RPMI7951 (cell line): ENCODE measurements at regions not wholly inside any gene's neighbourhood (a gene's known extent, or its start where the extent isn't known, plus 50 kb on each side); places are given as distances from the start of the nearest gene placed in this dataset.
A peak's percentile ranks its signal among the peaks of the same experiment; 100 is the strongest.

Source experiments
- DNase-seq: peaks from one replicate; pipeline ENCODE4 v3.0.0-alpha.2; 2012; ENCODE audit warnings: low read depth

DNA sequence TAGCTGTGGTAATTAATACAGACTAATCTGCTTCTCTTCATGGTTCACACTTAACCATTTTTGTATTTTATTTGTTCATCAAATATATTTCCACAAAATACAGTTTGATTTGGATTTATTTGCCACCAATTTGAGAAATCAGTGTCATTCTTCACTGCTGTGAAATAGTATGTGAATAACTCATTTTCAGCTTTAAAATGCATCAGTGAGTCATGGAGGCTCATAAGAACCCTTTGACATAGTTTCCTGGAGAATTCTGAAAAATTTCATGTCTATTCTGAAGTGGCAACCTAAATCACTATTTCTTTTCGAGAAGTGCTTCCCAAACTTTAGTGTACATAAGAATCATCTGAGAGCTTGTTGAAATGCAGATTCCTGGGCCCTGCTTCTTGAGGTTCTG is 1026.7 kb upstream of the ACVR2A start:
- no peak for DNase-seq

- DNase-seq = no peak
Measured at GRCh38 chr2:146817613-146818012, 1027.2 kb upstream of the ACVR2A start.

GRCh38 chr2:146814971-146815370 is 1029.9 kb upstream of the ACVR2A start:
- no peak for DNase-seq

GRCh38 chr2:146807568-146808168 is 1037.2 kb upstream of the ACVR2A start:
- DNase-seq = peak; percentile 4

GRCh38 chr2:146806364-146807005 is 1038.3 kb upstream of the ACVR2A start:
- DNase-seq = peak; percentile 7

DNA sequence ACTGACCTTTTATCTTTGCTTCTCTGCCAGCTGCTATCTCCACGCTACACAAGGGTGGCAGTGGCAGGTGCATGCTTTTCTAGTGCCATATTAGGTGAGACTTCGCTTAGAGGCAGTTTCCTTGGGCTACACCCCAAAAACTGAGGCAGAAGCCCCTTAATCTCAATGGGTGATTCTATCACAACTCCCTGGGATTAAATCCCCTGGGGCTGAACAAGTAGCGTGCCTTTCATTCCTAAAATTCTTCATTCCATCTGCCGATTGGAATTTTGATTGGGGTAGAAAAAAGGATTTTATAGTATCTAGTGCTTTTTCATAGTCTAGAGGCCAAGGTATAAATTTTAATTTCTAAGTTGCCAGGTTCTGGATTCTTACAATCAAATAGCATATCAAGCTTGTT is 1040.5 kb upstream of the ACVR2A start:
- DNase-seq = no peak

GRCh38 chr2:146801886-146802285 is 1042.9 kb upstream of the ACVR2A start:
- DNase-seq = no peak

GRCh38 chr2:146786396-146786795 is 1058.4 kb upstream of the ACVR2A start:
- DNase-seq = no peak

DNA sequence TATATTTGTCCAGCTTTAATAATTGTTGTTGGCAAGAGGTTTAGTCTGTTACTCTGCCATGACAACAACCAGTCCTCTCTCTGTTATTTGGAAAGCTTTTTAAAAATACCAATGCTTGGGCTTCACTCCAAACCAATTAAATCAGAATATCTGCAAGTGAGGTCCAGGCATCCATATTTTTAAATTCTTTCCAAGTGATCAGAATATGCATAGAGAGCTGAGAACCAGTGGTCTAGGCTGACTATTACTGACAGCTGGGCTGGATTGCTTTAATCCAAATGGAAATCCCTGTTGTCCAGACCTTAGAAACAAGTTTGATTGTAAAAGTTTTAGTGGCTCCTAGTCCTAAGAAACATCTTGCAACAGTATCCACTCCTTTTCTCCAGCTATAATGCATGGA is 1059.7 kb upstream of the ACVR2A start:
- no peak for DNase-seq

- DNase-seq = no peak
Measured at GRCh38 chr2:146784602-146785001, 1060.2 kb upstream of the ACVR2A start.

- no peak for DNase-seq
Measured at GRCh38 chr2:146777181-146777580, 1067.6 kb upstream of the ACVR2A start.

DNA sequence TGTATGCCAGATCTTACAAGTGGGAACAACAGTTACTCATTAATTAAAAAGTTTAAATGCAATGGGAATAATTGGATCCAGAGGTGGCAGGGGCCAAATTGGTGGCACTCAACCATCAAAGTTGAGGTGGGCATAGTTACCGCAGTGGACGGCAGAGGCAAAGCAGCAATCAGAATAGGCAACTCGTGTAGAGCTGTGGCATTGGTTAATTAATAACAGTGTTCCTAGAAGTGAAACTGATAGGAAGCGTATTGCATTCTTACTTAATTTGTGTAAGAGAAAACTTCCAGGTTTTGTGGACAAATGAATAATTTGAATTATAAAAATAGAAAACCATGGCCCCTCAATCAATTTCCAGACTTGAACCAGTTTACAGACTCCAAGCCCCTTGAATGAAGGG is 1068.2 kb upstream of the ACVR2A start:
- DNase-seq = no peak

GRCh38 chr2:146771531-146771930 is 1073.3 kb upstream of the ACVR2A start:
- DNase-seq = no peak

DNA sequence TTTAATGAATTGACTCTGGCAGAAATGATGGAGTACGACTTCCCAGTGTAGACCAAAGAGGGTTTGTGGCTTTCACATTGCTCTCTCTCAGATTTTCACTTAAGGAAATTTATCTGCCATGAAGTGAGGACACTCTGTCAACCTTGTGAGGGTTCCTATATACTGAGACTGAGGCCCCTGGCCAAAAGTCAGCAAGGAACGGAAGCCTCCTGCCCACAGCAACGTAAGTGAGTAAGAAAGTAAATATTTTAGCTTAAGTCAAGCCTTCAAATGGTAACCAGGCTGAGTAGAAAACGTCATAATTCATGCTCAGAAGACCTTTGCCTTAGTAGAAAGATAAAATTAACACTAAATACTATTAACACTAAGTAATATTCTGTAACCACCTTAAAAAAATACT is 1080.5 kb upstream of the ACVR2A start:
- DNase-seq = no peak

- no peak for DNase-seq
Measured at GRCh38 chr2:146762786-146763185, 1082.0 kb upstream of the ACVR2A start.

DNA sequence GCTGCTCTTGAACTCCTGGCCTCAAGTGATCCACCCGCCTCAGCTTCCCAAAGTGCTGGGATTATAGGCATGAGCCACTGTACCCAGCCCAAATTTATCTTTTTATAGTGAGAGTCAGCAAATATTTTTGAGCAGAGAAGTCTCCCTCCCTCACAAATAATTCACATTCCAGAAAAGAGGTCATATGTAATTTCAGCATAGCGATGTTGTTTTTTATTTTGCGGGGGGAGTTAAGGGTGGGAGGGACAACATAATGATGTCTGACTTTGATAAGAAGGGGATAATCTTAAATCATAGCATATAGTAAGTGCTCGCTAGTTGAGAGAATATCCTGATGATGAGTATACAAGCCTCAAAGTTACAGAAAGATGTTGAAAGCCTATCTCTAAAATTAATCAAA is 1090.2 kb upstream of the ACVR2A start:
- DNase-seq = no peak

DNA sequence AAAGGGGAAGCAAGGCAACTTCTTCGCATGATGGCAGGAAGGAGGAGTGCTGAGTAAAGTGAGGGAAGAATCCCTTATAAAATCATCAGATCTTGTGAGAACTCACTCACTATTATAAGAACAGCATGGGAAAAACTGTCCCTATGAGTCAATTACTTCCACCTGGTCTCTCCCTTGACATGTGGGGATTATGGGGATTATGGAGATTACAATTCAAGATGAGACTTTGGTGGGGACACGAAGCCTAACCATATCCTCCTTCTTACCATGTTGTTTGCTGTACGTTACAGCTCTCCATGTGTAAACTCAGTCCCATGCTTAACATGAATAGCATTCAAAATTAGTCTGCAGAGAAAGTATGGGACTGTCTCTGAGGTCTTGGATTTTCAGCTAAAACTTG is 1096.8 kb upstream of the ACVR2A start:
- no peak for DNase-seq

GRCh38 chr2:146741260-146741659 is 1103.6 kb upstream of the ACVR2A start:
- no peak for DNase-seq

GRCh38 chr2:146734821-146735190 is 1110.0 kb upstream of the ACVR2A start:
- DNase-seq = no peak

DNA sequence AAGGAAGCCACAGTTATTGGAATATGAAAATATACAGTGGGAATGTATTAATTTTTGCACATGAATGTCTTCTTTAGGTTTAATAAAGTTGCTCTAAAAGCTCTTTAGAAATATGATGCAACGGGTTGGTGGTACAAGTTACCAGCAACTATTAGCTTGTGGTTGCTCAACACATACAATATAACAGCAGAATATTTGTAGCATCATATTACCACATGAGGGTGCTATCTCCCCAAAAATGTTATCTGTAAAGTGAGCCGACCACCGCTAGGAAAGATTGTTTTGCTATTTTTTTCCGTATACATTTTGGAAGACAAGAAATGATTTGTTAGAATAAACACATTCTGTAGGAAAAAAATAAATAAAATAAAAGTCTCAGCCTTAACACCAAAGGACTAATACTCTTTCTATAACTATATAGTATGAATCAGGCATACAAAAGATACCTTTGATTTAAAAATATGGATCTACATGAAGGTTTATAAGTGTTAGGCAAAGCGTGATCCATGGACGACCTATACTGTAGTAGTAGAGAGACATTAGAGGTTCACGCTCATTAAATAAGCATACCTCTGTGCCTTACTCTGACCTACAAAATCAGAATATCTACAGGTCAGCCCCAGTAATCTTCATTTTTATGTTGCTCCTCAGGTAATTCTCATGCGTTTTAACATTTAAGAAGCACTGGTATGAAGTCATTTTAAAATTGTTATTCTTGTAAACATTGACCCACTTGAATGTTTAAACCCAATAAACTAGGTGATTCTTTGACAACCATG is 1110.6 kb upstream of the ACVR2A start:
- DNase-seq = peak; percentile 39

- no peak for DNase-seq
Measured at GRCh38 chr2:146730882-146731281, 1113.9 kb upstream of the ACVR2A start.

DNA sequence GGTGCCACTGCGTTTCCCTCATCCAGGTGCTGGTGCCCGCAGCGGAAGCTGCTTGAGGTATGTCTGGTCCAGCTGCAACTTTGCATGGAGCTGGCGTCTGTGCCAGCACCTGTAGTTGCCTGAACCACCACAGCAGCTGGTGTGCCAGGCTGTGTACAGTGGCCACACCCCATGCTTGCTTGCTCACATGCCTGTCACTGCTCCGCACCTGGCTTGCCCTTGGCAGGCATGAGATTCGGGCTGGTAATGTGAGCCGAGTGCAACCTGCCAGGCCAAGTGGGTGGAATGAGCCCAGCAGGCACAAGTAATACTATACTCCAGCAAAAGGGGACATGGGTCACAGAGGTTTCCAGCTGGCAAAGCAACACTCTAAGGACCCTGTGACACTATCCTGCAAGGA is 1123.3 kb upstream of the ACVR2A start:
- DNase-seq = no peak

DNA sequence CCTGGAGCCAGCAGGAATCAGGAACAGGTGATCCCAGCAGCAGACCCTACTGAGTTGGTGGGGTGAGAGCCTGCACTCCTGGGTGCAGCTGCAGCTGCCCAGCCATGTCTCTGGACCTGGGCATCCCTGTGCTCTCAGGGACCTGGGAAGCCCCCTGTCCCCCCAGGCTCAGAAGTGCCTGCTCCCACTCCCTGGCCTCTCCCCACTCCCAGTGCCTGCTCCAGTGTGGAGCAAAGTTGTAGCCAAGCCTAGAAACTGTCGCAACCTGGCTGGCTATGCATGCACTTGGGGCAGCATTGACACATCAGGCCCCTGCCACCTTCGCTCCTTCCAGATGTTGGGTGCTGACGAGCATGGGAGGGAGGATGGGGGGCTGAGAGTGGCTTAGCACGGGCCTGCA is 1124.7 kb upstream of the ACVR2A start:
- DNase-seq = no peak
